ENCODE measurements at regions not wholly inside any gene's neighbourhood (a gene's known extent, or its start where the extent isn't known, plus 50 kb on each side); places are given as distances from the start of the nearest gene placed in this dataset.

GRCh38 chr20:6411651-6412050, 288.8 kb upstream of the FERMT1 start:
- Histone ChIP-seq H3K9me3 (ENCODE audit: low read length) (no peaks in the 10 kb centered on the region), H3K27ac (ENCODE audit: low read length) (no peak overlapping the region), H3K36me3 (ENCODE audit: insufficient read depth, low read length) (no peaks in the 10 kb centered on the region), H3F3A (ENCODE audit: insufficient read depth, low read length, poor library complexity, severe bottlenecking) (no peaks in the 10 kb centered on the region), H3K4me3 (ENCODE audit: low read length) (no peak overlapping the region), H2AFZ (ENCODE audit: low read depth, low read length) (no peak overlapping the region), H3K9me2 (ENCODE audit: insufficient read depth, low read length) (no peaks in the 10 kb centered on the region), H4K20me1 (ENCODE audit: insufficient read depth) (no peaks in the 10 kb centered on the region), H3K9ac (ENCODE audit: low read length) (no peak overlapping the region), H3K27me3 (ENCODE audit: insufficient read depth, low read depth, low read length) (no peaks in the 10 kb centered on the region), H3K4me2 (ENCODE audit: low read length) (no peak overlapping the region), H3K79me2 (replicated peaks; ENCODE audit: insufficient read depth, low read length) (no peaks in the 10 kb centered on the region)
- TF ChIP-seq REST (IDR thresholded peaks at IDR 0.05; ENCODE audit: borderline replicate concordance) = no peak
- no peak for TF ChIP-seq MXI1 (conservative IDR thresholded peaks at IDR 0.05; ENCODE audit: poor library complexity, severe bottlenecking)
- TF ChIP-seq POLR2AphosphoS5 (IDR thresholded peaks at IDR 0.05) = no peak
- TF ChIP-seq EP300 (conservative IDR thresholded peaks at IDR 0.05; ENCODE audit: poor library complexity, severe bottlenecking) = no peak
- TF ChIP-seq EZH2 (IDR thresholded peaks at IDR 0.05; ENCODE audit: borderline replicate concordance, insufficient read depth, low read length, poor library complexity, severe bottlenecking) = no peak
- no peak for TF ChIP-seq RAD21 (conservative IDR thresholded peaks at IDR 0.05)
- no peak for TF ChIP-seq TAF1 (IDR thresholded peaks at IDR 0.05; ENCODE audit: low read depth)
- TF ChIP-seq SMC3 (conservative IDR thresholded peaks at IDR 0.05; ENCODE audit: poor library complexity) = no peak
- no peak for TF ChIP-seq CTCF (IDR thresholded peaks at IDR 0.05; ENCODE audit: poor library complexity, severe bottlenecking)

GRCh38 chr20:6410721-6411120, 287.9 kb upstream of the FERMT1 start:
- no peak overlapping the region for H3K4me2 ChIP-seq (ENCODE audit: low read length)

More at GRCh38 chr20:6410721-6411120, 287.9 kb upstream of the FERMT1 start:
- Histone ChIP-seq H3K9ac (ENCODE audit: low read length) (no peak overlapping the region), H3K27me3 (ENCODE audit: insufficient read depth, low read depth, low read length) (no peaks in the 10 kb centered on the region), H4K20me1 (ENCODE audit: insufficient read depth) (no peaks in the 10 kb centered on the region), H3K9me2 (ENCODE audit: insufficient read depth, low read length) (no peaks in the 10 kb centered on the region), H3K79me2 (replicated peaks; ENCODE audit: insufficient read depth, low read length) (no peaks in the 10 kb centered on the region), H3K9me3 (ENCODE audit: low read length) (no peaks in the 10 kb centered on the region), H3F3A (ENCODE audit: insufficient read depth, low read length, poor library complexity, severe bottlenecking) (no peaks in the 10 kb centered on the region), H3K36me3 (ENCODE audit: insufficient read depth, low read length) (no peaks in the 10 kb centered on the region), H3K27ac (ENCODE audit: low read length) (no peak overlapping the region), H3K4me3 (ENCODE audit: low read length) (no peak overlapping the region), H2AFZ (ENCODE audit: low read depth, low read length) (no peak overlapping the region)
- no peak for TF ChIP-seq POLR2AphosphoS5 (IDR thresholded peaks at IDR 0.05)
- TF ChIP-seq RAD21 (conservative IDR thresholded peaks at IDR 0.05) = no peak
- no peak for TF ChIP-seq TAF1 (IDR thresholded peaks at IDR 0.05; ENCODE audit: low read depth)
- no peak for TF ChIP-seq REST (IDR thresholded peaks at IDR 0.05; ENCODE audit: borderline replicate concordance)
- TF ChIP-seq SMC3 (conservative IDR thresholded peaks at IDR 0.05; ENCODE audit: poor library complexity) = no peak
- no peak for TF ChIP-seq CTCF (IDR thresholded peaks at IDR 0.05; ENCODE audit: poor library complexity, severe bottlenecking)
- TF ChIP-seq EP300 (conservative IDR thresholded peaks at IDR 0.05; ENCODE audit: poor library complexity, severe bottlenecking) = no peak
- no peak for TF ChIP-seq EZH2 (IDR thresholded peaks at IDR 0.05; ENCODE audit: borderline replicate concordance, insufficient read depth, low read length, poor library complexity, severe bottlenecking)
- no peak for TF ChIP-seq MXI1 (conservative IDR thresholded peaks at IDR 0.05; ENCODE audit: poor library complexity, severe bottlenecking)
